Right lobe of liver (tissue), 6 donors: ENCODE measurements at regions not wholly inside any gene's neighbourhood (a gene's known extent, or its start where the extent isn't known, plus 50 kb on each side); places are given as distances from the start of the nearest gene placed in this dataset.

Experiments used
- ATAC-seq, 4 donors: fragments of 200-7000 bp; cut with Tn5 transposase; one replicate each; pipeline ENCODE4 v1.9.1; 2020; ENCODE audit warnings: mild to moderate bottlenecking in 4 of 4, moderate library complexity in 4 of 4
- DNase-seq, 3 donors: peaks; one replicate each; pipeline ENCODE4 v3.0.0-alpha.2; 2020
- H3K27ac ChIP-seq, 3 donors: fragments of 200-600 bp; one replicate each; pipeline ENCODE4 v1.8.0; 2022
- H3K27me3 ChIP-seq, 2 donors: fragments of 200-600 bp; one replicate each; pipeline ENCODE4 v1.8.0; 2022
- H3K36me3 ChIP-seq, 4 donors: fragments of 200-600 bp; sonication (generic) in 1 of 4; one replicate each; pipeline versions ENCODE4 v1.5.1 to v1.8.0; 2017 to 2022; ENCODE audit warnings: control low read depth in 1 of 4
- H3K4me1 ChIP-seq, 4 donors: fragments of 200-600 bp; sonication (generic) in 1 of 4; one replicate each; pipeline versions ENCODE4 v1.5.1 to v1.8.0; 2017 to 2022; ENCODE audit warnings: control low read depth in 1 of 4
- H3K4me3 ChIP-seq, 3 donors: fragments of 200-600 bp; one replicate each; pipeline ENCODE4 v1.8.0; 2022
- H3K9me3 ChIP-seq, 4 donors: fragments of 200-600 bp; sonication (generic) in 1 of 4; one replicate each; pipeline versions ENCODE4 v1.5.1 to v1.8.0; 2017 to 2022; ENCODE audit warnings: control low read depth in 1 of 4
- POLR2A ChIP-seq: fragments of 450-650 bp; IDR thresholded peaks from one replicate; pipeline ENCODE4 v1.6.1; 2017; ENCODE audit warnings: antibody characterized with exemption, mild to moderate bottlenecking
- WGBS: methylation state at CpG from one replicate; pipeline ENCODE4 v1.1.6; 2018; ENCODE audit warnings: low coverage, low lambda C conversion rate; ENCODE audit not compliant: insufficient coverage; ENCODE audit errors: missing lambda C conversion rate; 5-methylcytosine and 5-hydroxymethylcytosine counted together
- intact Hi-C, 2 donors: fragments of 100-400 bp; cut with DNase I; formaldehyde crosslinking; loops; one replicate each; pipeline versions ENCODE4 v1.11.2 to v1.14.1; 2022
- TF ChIP-seq, protein P1 (sequence below), 4 donors: fragments of 200-600 bp in 3 of 4; fragments of 450-650 bp in 1 of 4; IDR thresholded peaks; one replicate each; pipeline versions ENCODE4 v1.5.1 to v1.8.0; 2016 to 2022; ENCODE audit warnings: antibody characterized with exemption in 4 of 4, mild to moderate bottlenecking in 2 of 4
- donor health status: DM: no; HTN: yes; CAD: no.
- donor health status: DM: no; HTN: no; CAD: no.
- donor health status: DM: no; HTN: no; CAD: no.
- donor health status: DM: no; HTN: yes; CAD: no.
- donor health status: DM: no; HTN: yes; CAD: no.

DNA sequence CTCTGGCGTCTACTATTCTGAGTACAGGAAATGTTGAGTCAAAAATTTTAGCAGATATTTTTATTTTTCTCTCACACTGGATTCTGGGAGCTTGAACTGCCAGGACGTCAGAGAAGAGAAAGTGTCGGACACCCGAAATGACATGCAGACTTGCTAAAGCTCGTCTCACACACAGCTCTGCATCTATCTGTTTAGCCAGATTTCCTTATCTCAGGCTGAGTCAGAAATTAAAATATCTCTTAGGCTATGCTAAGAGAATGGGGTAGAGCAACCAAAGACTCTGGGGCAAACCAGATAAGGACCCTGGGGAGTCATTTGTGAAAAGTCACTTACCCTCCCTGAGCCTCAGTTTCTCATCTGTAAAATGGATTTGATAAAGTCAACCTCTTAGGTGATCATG is 1124.1 kb downstream of the VRK1 start:
- Histone ChIP-seq H3K4me1 (no peaks in the 10 kb centered on the region), H3K27me3 (no peaks in the 10 kb centered on the region), H3K9me3 (no peaks in the 10 kb centered on the region), H3K4me3 (no peak overlapping the region), H3K36me3 (no peaks in the 10 kb centered on the region), H3K27ac (no peak overlapping the region)
- no peak for ATAC-seq
- TF ChIP-seq, protein P1, sequence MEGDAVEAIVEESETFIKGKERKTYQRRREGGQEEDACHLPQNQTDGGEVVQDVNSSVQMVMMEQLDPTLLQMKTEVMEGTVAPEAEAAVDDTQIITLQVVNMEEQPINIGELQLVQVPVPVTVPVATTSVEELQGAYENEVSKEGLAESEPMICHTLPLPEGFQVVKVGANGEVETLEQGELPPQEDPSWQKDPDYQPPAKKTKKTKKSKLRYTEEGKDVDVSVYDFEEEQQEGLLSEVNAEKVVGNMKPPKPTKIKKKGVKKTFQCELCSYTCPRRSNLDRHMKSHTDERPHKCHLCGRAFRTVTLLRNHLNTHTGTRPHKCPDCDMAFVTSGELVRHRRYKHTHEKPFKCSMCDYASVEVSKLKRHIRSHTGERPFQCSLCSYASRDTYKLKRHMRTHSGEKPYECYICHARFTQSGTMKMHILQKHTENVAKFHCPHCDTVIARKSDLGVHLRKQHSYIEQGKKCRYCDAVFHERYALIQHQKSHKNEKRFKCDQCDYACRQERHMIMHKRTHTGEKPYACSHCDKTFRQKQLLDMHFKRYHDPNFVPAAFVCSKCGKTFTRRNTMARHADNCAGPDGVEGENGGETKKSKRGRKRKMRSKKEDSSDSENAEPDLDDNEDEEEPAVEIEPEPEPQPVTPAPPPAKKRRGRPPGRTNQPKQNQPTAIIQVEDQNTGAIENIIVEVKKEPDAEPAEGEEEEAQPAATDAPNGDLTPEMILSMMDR (IDR thresholded peaks at IDR 0.05) = no peak
- no peak for TF ChIP-seq POLR2A
- no peak for DNase-seq
- intact Hi-C loops = no loop called here
- WGBS = 37% methylated on average over 5 of the region's 5 CpGs

DNA sequence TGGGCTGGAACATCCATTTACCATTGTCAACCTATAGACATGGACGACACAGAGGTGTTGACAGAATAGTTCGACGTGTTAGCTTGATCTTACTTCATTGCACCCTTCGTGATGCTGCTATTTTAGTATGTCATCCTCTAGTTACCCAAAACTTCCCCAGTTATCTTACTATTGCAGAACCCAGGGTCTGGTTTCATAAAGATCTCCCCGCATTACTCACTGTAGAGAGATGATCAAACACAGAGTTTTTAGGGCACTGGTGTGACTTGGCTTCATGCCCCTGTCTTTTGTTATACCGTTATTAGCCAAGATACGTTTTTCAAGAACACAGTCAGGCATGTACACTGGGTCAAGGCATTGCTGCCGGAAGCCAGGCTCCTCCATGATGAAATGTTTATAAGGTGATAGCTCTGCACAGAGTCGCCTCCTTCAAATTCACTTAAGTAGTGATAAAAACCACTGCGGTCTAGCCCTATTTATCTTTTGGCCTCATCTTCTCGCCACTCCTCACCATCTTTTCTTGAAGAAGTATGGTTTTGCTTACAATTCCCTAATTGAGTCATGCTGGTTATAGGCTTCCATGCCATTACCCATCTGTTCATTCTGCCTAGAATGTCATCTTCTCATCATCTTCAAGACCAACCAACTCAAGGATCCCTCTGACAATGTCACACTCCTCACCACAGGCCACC is 1127.9 kb downstream of the VRK1 start:
- H3K27ac ChIP-seq = no peak overlapping the region
- no peaks in the 10 kb centered on the region for H3K4me1 ChIP-seq
- H3K27me3 ChIP-seq = no peaks in the 10 kb centered on the region
- ATAC-seq = no peak
- DNase-seq = no peak
- H3K36me3 ChIP-seq = no peaks in the 10 kb centered on the region
- no peaks in the 10 kb centered on the region for H3K9me3 ChIP-seq
- no peak for TF ChIP-seq POLR2A
- TF ChIP-seq, protein P1 (IDR thresholded peaks at IDR 0.05) = no peak
- H3K4me3 ChIP-seq = no peak overlapping the region
- intact Hi-C loops = no loop called here
- WGBS = 62% methylated on average over 9 of the region's 11 CpGs

DNA sequence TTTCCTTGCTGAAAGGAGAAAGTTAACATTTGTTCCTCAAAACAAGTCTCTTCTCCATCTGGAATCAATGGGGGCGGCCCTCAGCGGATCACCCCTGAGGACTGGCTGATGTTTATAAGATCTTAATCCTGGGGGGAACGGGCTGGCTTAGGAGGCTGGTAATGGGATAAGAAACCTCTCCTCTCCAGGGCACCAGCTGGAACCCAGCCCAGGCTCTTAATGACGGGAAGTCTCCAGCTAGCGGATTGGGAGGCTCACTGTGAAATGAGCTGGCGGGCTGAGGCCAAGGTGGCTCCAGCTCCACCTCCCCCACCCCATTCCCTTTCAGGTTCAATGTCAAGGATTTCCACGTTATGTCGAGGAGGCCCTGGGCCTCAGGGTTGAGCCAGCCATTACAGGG is 1133.0 kb downstream of the VRK1 start:
- H3K4me1 ChIP-seq = no peaks in the 10 kb centered on the region
- no peaks in the 10 kb centered on the region for H3K27me3 ChIP-seq
- intact Hi-C loops = no loop called here
- H3K36me3 ChIP-seq = no peaks in the 10 kb centered on the region
- no peak overlapping the region for H3K27ac ChIP-seq
- H3K4me3 ChIP-seq = no peak overlapping the region
- DNase-seq (no peak), ATAC-seq (no peak)
- H3K9me3 ChIP-seq = no peaks in the 10 kb centered on the region
- TF ChIP-seq, protein P1 (IDR thresholded peaks at IDR 0.05) = no peak
- TF ChIP-seq POLR2A = no peak
- 74% methylated on average over 5 of the region's 8 CpGs for WGBS

DNA sequence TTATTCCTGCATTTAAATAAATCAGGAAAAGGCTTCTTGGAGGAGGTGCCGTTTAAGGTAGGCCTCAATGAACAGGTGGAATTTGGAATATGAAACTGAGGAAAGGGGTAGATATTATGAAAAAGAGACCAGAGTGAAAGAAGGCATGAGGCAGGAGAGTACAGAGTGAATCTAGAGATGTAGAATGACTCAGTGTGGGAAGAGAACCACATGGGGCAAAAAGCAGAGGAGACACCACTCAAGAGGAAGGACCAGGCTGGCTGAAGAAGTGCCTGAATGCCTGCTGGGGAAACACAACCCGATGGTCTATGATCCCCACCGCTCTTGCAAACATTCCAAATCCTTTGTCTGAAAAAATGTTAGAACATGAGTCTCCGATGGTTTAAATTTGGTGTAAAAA is 1134.1 kb downstream of the VRK1 start:
- ATAC-seq (no peak), DNase-seq (no peak)
- TF ChIP-seq, protein P1 (IDR thresholded peaks at IDR 0.05) = no peak
- no peak for TF ChIP-seq POLR2A
- no peak overlapping the region for H3K27ac ChIP-seq
- WGBS = 64% methylated on average over 4 of the region's 4 CpGs
- no peaks in the 10 kb centered on the region for H3K4me1 ChIP-seq
- H3K4me3 ChIP-seq = no peak overlapping the region
- H3K9me3 ChIP-seq = no peaks in the 10 kb centered on the region
- H3K36me3 ChIP-seq = no peaks in the 10 kb centered on the region
- no peaks in the 10 kb centered on the region for H3K27me3 ChIP-seq
- intact Hi-C loops = no loop called here

DNA sequence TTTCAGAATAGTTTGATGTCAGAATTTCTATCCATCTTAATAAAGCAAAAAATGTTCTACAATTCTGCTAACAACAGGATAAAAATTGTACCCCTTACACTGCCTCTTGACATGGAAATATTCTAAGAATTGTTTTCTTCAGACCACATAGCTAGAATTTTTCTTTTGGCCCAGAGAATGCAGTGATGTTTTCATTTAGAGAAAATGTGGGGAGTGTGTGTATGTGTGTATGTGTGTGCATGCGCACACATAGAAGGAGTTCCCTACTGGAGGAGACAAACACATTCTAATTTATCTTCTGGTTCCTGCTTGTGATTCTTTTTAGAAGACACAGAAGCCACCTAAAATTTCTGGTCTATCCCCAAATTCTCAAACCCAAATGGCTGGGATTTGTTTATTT is 1145.7 kb downstream of the VRK1 start:
- no peaks in the 10 kb centered on the region for H3K4me1 ChIP-seq
- H3K27ac ChIP-seq = no peak overlapping the region
- intact Hi-C loops = no loop called here
- no peaks in the 10 kb centered on the region for H3K27me3 ChIP-seq
- DNase-seq (no peak), ATAC-seq (no peak)
- H3K4me3 ChIP-seq = no peak overlapping the region
- TF ChIP-seq, protein P1 (IDR thresholded peaks at IDR 0.05) = no peak
- no peak for TF ChIP-seq POLR2A
- no peaks in the 10 kb centered on the region for H3K9me3 ChIP-seq
- H3K36me3 ChIP-seq = no peaks in the 10 kb centered on the region
- 44% methylated on average over 1 of the region's 1 CpG for WGBS
